K562 (cell line): ENCODE measurements at regions not wholly inside any gene's neighbourhood (a gene's known extent, or its start where the extent isn't known, plus 50 kb on each side); places are given as distances from the start of the nearest gene placed in this dataset.

Source experiments
- ATAC-seq: fragments of 200-7000 bp; cut with Tn5 transposase; 3 replicates; pipeline ENCODE4 v1.9.1; 2020; ENCODE audit warnings: moderate library complexity
- BruUV-seq: library from RNA; stranded (reverse); fragments of 400-500 nt; replicated peaks from 2 replicates; lab custom pipeline; 2021; lab: Mats Ljungman, UMichigan
- CTCF ChIA-PET: fragments of 300-600 bp; formaldehyde crosslinking; extraction: SDS; loops from one replicate; lab custom pipeline; 2021; ENCODE audit warnings: low intra/inter-chr PET ratio; lab: Yijun Ruan, JAX
- POLR2A ChIA-PET: fragments of 300-600, 350-650 bp; sonication (Branson Sonifier 250); formaldehyde crosslinking; extraction: SDS; loops from one replicate; lab custom pipeline; 2021; ENCODE audit warnings: antibody characterized with exemption, inconsistent platforms; lab: Yijun Ruan, JAX
- DNase-seq, 4 experiments: peaks; one replicate each; pipeline versions ENCODE4 v3.0.0 to v3.0.0-alpha.2; 2011 to 2018; ENCODE audit warnings: low spot score in 3 of 4, mixed read lengths in 3 of 4; ENCODE audit errors: extremely low read depth in 1 of 4
- FAIRE-seq: peaks from 2 replicates; lab custom pipeline; 2011; peaks lifted over from hg19 to GRCh38; lab: Jason Lieb, UNC
- H2AFZ ChIP-seq: 2 replicates; pipeline ENCODE4 v1.6.0; 2011; ENCODE audit warnings: low read depth, low read length, control low read depth, inconsistent platforms
- H3K27ac ChIP-seq: fragments of 200-600 bp; 3 replicates; pipeline ENCODE4 v1.8.0; 2011; ENCODE audit warnings: low read depth, mild to moderate bottlenecking, control low read depth, inconsistent platforms, low read length, moderate library complexity, mixed read lengths; ENCODE audit errors: extremely low read depth
- H3K27me3 ChIP-seq, 2 experiments: fragments of 300-600 bp in 1 of 2; 2 replicates in 1 of 2; 3 replicates in 1 of 2; pipeline versions ENCODE4 v1.6.0 to v1.8.0; 2011; ENCODE audit warnings: inconsistent platforms in 2 of 2, low read length in 2 of 2, mild to moderate bottlenecking in 1 of 2, mixed read lengths in 1 of 2, moderate library complexity in 1 of 2; ENCODE audit not compliant: control insufficient read depth in 2 of 2, insufficient read depth in 2 of 2
- H3K36me3 ChIP-seq: fragments of 300-600 bp; 3 replicates; pipeline ENCODE4 v1.8.0; 2011; ENCODE audit warnings: mild to moderate bottlenecking, low read length, inconsistent platforms; ENCODE audit not compliant: control insufficient read depth, insufficient read depth
- H3K4me1 ChIP-seq, 2 experiments: fragments of 200-600 bp in 1 of 2; replicated peaks in 1 of 2; 2 replicates in 1 of 2; 3 replicates in 1 of 2; pipeline versions ENCODE4 v1.5.1 to v1.8.0; 2011; ENCODE audit warnings: inconsistent platforms in 2 of 2, low read length in 2 of 2, mild to moderate bottlenecking in 1 of 2, mixed read lengths in 1 of 2, moderate library complexity in 1 of 2; ENCODE audit not compliant: control insufficient read depth in 2 of 2, insufficient read depth in 2 of 2
- H3K4me2 ChIP-seq: 2 replicates; pipeline ENCODE4 v1.6.1; 2011; ENCODE audit warnings: low read length, control low read depth, inconsistent platforms, mixed read lengths; ENCODE audit not compliant: insufficient read depth
- H3K4me3 ChIP-seq: fragments of 200-600 bp; sonication (generic), shearing (Covaris generic); 2 replicates; pipeline ENCODE4 v1.5.1; 2016; ENCODE audit warnings: control low read depth, inconsistent platforms
- H3K79me2 ChIP-seq: fragments of 200-600 bp; 3 replicates; pipeline ENCODE4 v1.8.0; 2011; ENCODE audit warnings: low read length, inconsistent platforms; ENCODE audit not compliant: control insufficient read depth, insufficient read depth
- H3K9ac ChIP-seq, 2 experiments: 2 replicates each; pipeline versions ENCODE4 v1.6.0 to v1.6.1; 2011; ENCODE audit warnings: low read depth in 2 of 2, low read length in 2 of 2, control low read depth in 1 of 2, inconsistent platforms in 1 of 2, mild to moderate bottlenecking in 1 of 2, mixed read lengths in 1 of 2; ENCODE audit not compliant: insufficient read depth in 1 of 2
- H3K9me1 ChIP-seq: one replicate; pipeline ENCODE4 v1.6.0; 2011; ENCODE audit warnings: inconsistent platforms, mild to moderate bottlenecking, low read length, moderate library complexity; ENCODE audit not compliant: control insufficient read depth, insufficient read depth
- H3K9me3 ChIP-seq: replicated peaks from 2 replicates; pipeline ENCODE4 v1.5.1; 2011; ENCODE audit warnings: low read depth, low read length, inconsistent platforms; ENCODE audit not compliant: control insufficient read depth, insufficient read depth
- H4K20me1 ChIP-seq: replicated peaks from 2 replicates; pipeline ENCODE4 v1.6.1; 2011; ENCODE audit warnings: low read length, inconsistent platforms, mixed read lengths; ENCODE audit not compliant: control insufficient read depth, insufficient read depth
- CBFA2T2 ChIP-seq: fragments of 450-650 bp; conservative IDR thresholded peaks from 2 replicates; pipeline ENCODE4 v1.6.1; 2017; ENCODE audit warnings: mild to moderate bottlenecking
- CBFA2T3 ChIP-seq: fragments of 450-650 bp; IDR thresholded peaks from 2 replicates; pipeline ENCODE4 v1.6.1; 2017
- EP300 ChIP-seq: IDR thresholded peaks from 2 replicates; pipeline ENCODE4 v1.6.1; 2012; ENCODE audit warnings: low read length, improper control_type of control experiment
- MTF1 ChIP-seq: fragments of 250-450 bp; sonication (Bioruptor Pico); IDR thresholded peaks from 2 replicates; pipeline ENCODE4 v1.9.0; 2021; ENCODE audit warnings: moderate library complexity, mild to moderate bottlenecking, inconsistent platforms, borderline replicate concordance
- SETDB1 ChIP-seq: IDR thresholded peaks from one replicate; pipeline ENCODE4 v1.6.1; 2012; ENCODE audit warnings: low read length, control low read depth, inconsistent platforms
- TBP ChIP-seq: optimal IDR thresholded peaks from 2 replicates; pipeline ENCODE3; 2011; ENCODE audit warnings: low read depth, low read length, improper control_type of control experiment
- TEAD4 ChIP-seq, 2 experiments: sonication (generic) in 1 of 2; formaldehyde crosslinking in 1 of 2; IDR thresholded peaks; 2 replicates each; pipeline versions ENCODE4 v1.6.1 to v1.8.0; 2012 to 2022; ENCODE audit warnings: borderline replicate concordance in 1 of 2, inconsistent platforms in 1 of 2, low read length in 1 of 2, mild to moderate bottlenecking in 1 of 2, missing genetic modification reagents in 1 of 2
- ZBTB17 ChIP-seq: fragments of 450-650 bp; formaldehyde crosslinking; IDR thresholded peaks from 2 replicates; pipeline ENCODE4 v1.4.0; 2020; ENCODE audit warnings: mild to moderate bottlenecking
- ZC3H8 ChIP-seq: fragments of 450-650 bp; IDR thresholded peaks from 2 replicates; pipeline ENCODE4 v1.6.1; 2017
- ZFP1 ChIP-seq: fragments of 450-650 bp; formaldehyde crosslinking; IDR thresholded peaks from 2 replicates; pipeline ENCODE4 v1.4.0; 2020; ENCODE audit warnings: mild to moderate bottlenecking, mixed read lengths
- WGBS: fragments of 100-300 bp; shearing (Covaris generic); methylation state at CpG from one replicate; pipeline ENCODE4 v1.1.6; 2016; ENCODE audit warnings: low coverage, mixed read lengths; ENCODE audit not compliant: insufficient coverage; ENCODE audit errors: missing lambda C conversion rate; 5-methylcytosine and 5-hydroxymethylcytosine counted together
- in situ Hi-C: fragments of 300-500 bp; cut with MboI; formaldehyde crosslinking; loops from 4 replicates; pipeline ENCODE4 v1.15.0; 2018; ENCODE audit warnings: inconsistent platforms, mixed read lengths
- intact Hi-C: fragments of 100-400 bp; cut with micrococcal nuclease; formaldehyde crosslinking; loops from 2 replicates; pipeline ENCODE4 v1.14.2; 2022
- TF ChIP-seq, protein P1 (sequence below), 2 experiments: fragments of 450-650 bp in 1 of 2; sonication (generic) in 1 of 2; formaldehyde crosslinking; conservative IDR thresholded peaks; 2 replicates each; pipeline versions ENCODE4 v1.4.0 to v1.8.1; 2020 to 2022; ENCODE audit warnings: mild to moderate bottlenecking in 1 of 2, missing genetic modification reagents in 1 of 2
- TF ChIP-seq, protein P2 (sequence below): fragments of 150-350 bp; conservative IDR thresholded peaks from 2 replicates; pipeline ENCODE4 v1.6.1; 2014; ENCODE audit warnings: low read length
- TF ChIP-seq, protein P3 (sequence below): sonication (generic); IDR thresholded peaks from 2 replicates; pipeline ENCODE4 v1.6.1; 2016

DNA sequence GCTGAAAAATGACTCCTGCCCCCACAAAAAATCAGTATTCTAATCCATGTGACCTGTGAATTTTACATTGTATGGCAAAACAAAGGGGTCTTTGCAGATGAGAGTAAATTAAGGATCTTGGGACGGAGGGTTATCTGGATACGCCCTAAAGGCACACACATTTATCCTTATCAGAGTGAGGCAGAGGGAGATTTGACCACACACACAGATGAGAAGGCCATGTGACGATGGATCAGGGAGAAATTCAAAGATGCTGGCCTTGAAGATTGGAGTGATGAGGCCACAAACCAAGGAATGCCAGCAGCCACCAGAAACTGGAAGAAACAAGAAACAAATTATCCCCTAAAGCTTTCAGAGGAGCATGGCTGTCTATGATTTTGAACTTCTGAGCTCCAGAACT lies 288.5 kb downstream of the XXYLT1 start:
- no TSS peak for BruUV-seq
- Histone ChIP-seq H3K4me1 (peaks cover 0 to 8% of the 10 kb centered on the region in 2 experiments; a peak in 2 of 5 replicates), H3K9ac (no peak overlapping the region), H2AFZ (no peak overlapping the region), H4K20me1 (no peaks in the 10 kb centered on the region), H3K36me3 (no peaks in the 10 kb centered on the region), H3K27me3 (peaks cover 19 to 45% of the 10 kb centered on the region in 2 experiments), H3K79me2 (no peaks in the 10 kb centered on the region), H3K27ac (no peak overlapping the region), H3K9me1 (no peaks in the 10 kb centered on the region), H3K4me2 (no peak overlapping the region), H3K9me3 (no peaks in the 10 kb centered on the region), H3K4me3 (no peak overlapping the region)
- FAIRE-seq (no peak), DNase-seq (no peak), ATAC-seq (no peak)
- in situ Hi-C loops: no loop called here
- POLR2A ChIA-PET: interaction anchor here (0.7 kb wide), 1 partner anchor 288 kb away, joined by 3 read pairs; no protein-coding TSS in a partner anchor
- 0% methylated on average over 3 of the region's 3 CpGs for WGBS
- CTCF ChIA-PET: no interaction called here
- TF ChIP-seq CBFA2T3 (peak; percentile 56), TEAD4 (IDR thresholded peaks at IDR 0.05; ENCODE audit: low read length) (peak; percentile 35; the same call in 1 of the 2 replicates), TEAD4 (CRISPR knock-in tag; IDR thresholded peaks at IDR 0.05; ENCODE audit: borderline replicate concordance) (no peak), ZFP1 (CRISPR knock-in tag) (no peak), EP300 (no peak), CBFA2T2 (peak; percentile 31; the same call in 1 of the 2 replicates)
- intact Hi-C loops: no loop called here

DNA sequence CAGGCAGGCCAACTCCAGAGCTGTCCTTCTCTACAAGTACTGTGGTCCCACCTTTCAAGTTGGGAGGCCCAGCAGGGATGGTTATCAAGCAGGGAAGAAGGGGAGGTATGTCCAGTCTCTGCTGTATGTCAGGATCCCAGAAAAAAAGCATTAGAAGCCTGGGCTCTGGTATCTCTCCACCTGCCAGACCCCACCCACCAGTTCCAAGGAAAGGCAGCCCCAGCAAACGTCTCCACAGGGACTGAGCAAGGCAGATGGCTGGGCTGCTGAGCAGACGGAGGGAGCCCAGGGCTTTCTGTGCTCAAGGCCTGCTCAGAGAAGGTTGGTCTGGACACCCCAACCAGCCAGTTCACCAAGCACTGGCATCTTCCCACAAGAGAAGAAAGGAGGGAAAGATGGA lies 287.8 kb downstream of the XXYLT1 start:
- Histone ChIP-seq H2AFZ (no peak overlapping the region), H3K9ac (no peak overlapping the region), H3K79me2 (no peaks in the 10 kb centered on the region), H3K27ac (no peak overlapping the region), H3K36me3 (no peaks in the 10 kb centered on the region), H3K9me1 (no peaks in the 10 kb centered on the region), H4K20me1 (no peaks in the 10 kb centered on the region), H3K27me3 (peaks cover 19 to 52% of the 10 kb centered on the region in 2 experiments), H3K9me3 (no peaks in the 10 kb centered on the region), H3K4me3 (no peak overlapping the region), H3K4me2 (no peak overlapping the region), H3K4me1 (peaks cover 0 to 8% of the 10 kb centered on the region in 2 experiments; a peak in 2 of 5 replicates)
- DNase-seq (no peak), ATAC-seq (no peak), FAIRE-seq (no peak)
- intact Hi-C loops: no loop called here
- CTCF ChIA-PET: no interaction called here
- POLR2A ChIA-PET: no interaction called here
- 6% methylated on average over 2 of the region's 2 CpGs for WGBS
- TF ChIP-seq, protein P1, sequence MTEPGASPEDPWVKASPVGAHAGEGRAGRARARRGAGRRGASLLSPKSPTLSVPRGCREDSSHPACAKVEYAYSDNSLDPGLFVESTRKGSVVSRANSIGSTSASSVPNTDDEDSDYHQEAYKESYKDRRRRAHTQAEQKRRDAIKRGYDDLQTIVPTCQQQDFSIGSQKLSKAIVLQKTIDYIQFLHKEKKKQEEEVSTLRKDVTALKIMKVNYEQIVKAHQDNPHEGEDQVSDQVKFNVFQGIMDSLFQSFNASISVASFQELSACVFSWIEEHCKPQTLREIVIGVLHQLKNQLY (CRISPR knock-in tag; conservative IDR thresholded peaks at IDR 0.05): no peak
- TF ChIP-seq SETDB1 (no peak), ZBTB17 (no peak), TBP (no peak), ZC3H8 (no peak), MTF1 (CRISPR knock-in tag) (no peak)
- TF ChIP-seq, protein P2, sequence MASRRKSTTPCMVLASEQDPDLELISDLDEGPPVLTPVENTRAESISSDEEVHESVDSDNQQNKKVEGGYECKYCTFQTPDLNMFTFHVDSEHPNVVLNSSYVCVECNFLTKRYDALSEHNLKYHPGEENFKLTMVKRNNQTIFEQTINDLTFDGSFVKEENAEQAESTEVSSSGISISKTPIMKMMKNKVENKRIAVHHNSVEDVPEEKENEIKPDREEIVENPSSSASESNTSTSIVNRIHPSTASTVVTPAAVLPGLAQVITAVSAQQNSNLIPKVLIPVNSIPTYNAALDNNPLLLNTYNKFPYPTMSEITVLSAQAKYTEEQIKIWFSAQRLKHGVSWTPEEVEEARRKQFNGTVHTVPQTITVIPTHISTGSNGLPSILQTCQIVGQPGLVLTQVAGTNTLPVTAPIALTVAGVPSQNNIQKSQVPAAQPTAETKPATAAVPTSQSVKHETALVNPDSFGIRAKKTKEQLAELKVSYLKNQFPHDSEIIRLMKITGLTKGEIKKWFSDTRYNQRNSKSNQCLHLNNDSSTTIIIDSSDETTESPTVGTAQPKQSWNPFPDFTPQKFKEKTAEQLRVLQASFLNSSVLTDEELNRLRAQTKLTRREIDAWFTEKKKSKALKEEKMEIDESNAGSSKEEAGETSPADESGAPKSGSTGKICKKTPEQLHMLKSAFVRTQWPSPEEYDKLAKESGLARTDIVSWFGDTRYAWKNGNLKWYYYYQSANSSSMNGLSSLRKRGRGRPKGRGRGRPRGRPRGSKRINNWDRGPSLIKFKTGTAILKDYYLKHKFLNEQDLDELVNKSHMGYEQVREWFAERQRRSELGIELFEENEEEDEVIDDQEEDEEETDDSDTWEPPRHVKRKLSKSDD: no peak
- TF ChIP-seq, protein P3, sequence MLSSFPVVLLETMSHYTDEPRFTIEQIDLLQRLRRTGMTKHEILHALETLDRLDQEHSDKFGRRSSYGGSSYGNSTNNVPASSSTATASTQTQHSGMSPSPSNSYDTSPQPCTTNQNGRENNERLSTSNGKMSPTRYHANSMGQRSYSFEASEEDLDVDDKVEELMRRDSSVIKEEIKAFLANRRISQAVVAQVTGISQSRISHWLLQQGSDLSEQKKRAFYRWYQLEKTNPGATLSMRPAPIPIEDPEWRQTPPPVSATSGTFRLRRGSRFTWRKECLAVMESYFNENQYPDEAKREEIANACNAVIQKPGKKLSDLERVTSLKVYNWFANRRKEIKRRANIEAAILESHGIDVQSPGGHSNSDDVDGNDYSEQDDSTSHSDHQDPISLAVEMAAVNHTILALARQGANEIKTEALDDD: no peak
- in situ Hi-C loops: no loop called here
- BruUV-seq: no TSS peak
